ENCODE measurements at regions not wholly inside any gene's neighbourhood (a gene's known extent, or its start where the extent isn't known, plus 50 kb on each side); places are given as distances from the start of the nearest gene placed in this dataset.

DNA sequence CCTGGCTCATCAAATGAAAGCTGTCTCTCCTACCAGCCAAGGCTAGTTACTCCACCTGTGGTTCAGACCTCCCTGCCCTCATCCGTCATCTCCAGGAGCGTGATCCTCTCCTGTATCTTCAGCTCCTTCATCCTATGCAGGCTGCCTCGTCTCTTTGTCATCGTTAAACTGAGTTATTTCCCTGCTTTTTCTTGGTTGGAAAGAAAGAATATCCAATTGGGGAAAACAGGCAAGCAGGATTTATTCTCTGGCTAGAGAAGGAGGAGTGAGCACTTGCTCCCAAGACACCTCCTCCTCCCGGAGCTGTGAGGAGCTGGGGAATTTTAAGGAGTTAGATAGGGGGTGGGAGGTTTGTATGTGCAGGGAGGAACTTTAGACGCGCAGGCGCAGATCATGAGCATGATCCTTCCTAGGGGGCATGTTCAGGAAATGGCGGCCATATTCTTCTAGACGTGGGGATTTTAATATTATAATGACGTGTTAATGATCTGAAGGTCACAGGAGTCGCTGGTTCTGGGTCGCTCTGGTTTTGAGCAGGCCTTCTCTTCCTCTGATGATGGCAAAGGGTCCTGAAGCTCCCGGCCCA lies 156.4 kb upstream of the KL start:
- no peak overlapping the region for H3K4me3 ChIP-seq (ENCODE audit: severe bottlenecking)
- no peaks in the 10 kb centered on the region for H3K36me3 ChIP-seq (ENCODE audit: low read depth)
- DNase-seq (ENCODE audit: low spot score) (no peak), ATAC-seq (ENCODE audit: low read depth) (no peak)
- H3K4me1 ChIP-seq (ENCODE audit: insufficient read depth, poor library complexity, severe bottlenecking) = no peaks in the 10 kb centered on the region
- H3K27ac ChIP-seq (ENCODE audit: poor library complexity, severe bottlenecking) = no peak overlapping the region
- no peaks in the 10 kb centered on the region for H3K27me3 ChIP-seq (ENCODE audit: insufficient read depth, poor library complexity, severe bottlenecking)
- TF ChIP-seq, protein P1, sequence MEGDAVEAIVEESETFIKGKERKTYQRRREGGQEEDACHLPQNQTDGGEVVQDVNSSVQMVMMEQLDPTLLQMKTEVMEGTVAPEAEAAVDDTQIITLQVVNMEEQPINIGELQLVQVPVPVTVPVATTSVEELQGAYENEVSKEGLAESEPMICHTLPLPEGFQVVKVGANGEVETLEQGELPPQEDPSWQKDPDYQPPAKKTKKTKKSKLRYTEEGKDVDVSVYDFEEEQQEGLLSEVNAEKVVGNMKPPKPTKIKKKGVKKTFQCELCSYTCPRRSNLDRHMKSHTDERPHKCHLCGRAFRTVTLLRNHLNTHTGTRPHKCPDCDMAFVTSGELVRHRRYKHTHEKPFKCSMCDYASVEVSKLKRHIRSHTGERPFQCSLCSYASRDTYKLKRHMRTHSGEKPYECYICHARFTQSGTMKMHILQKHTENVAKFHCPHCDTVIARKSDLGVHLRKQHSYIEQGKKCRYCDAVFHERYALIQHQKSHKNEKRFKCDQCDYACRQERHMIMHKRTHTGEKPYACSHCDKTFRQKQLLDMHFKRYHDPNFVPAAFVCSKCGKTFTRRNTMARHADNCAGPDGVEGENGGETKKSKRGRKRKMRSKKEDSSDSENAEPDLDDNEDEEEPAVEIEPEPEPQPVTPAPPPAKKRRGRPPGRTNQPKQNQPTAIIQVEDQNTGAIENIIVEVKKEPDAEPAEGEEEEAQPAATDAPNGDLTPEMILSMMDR (IDR thresholded peaks at IDR 0.05; ENCODE audit: poor library complexity, severe bottlenecking) = no peak
- peaks cover 2% of the 10 kb centered on the region for H3K9me3 ChIP-seq (ENCODE audit: severe bottlenecking)

DNA sequence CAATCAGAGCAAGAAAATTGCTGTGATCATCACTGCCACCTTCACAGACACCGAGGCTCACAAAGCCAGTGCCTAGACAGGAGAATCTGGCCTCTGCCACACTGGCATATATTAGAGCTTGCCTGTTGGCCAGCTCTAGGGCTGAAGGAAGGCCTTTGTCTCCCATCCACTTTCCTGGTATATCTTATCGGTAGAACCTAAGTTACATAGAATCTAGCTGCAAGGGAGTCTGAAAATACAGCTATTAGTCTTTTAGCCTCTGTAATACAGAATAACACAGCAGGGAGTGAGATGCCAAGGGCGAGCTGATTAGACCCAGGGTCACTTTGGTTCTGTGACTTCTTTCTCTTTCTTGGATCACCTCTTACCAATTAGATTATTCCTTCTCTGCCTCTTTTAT lies 154.9 kb upstream of the KL start:
- no peak for DNase-seq (ENCODE audit: low spot score)
- H3K4me3 ChIP-seq (ENCODE audit: severe bottlenecking) = no peak overlapping the region

DNA sequence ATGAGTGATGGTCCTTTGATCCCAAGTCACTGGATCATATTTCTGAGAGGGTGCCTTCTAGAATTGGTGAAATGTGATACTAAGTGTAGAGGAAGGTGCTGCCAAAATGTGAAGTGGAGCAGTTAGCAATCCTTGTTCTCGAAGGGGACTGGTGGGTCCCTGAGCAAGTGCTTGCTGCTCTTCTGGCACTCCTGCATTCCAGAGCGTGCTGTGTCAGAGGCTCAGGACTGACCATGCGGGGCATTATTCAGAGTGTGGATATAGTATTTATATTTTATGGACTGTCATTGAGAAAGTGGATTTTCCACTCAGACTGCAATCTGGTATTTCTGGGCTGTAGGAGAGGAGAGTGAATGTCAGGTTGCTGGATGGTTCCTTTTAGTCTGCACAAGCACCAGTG lies 152.6 kb upstream of the KL start:
- ATAC-seq (ENCODE audit: low read depth) (no peak), DNase-seq (ENCODE audit: low spot score) (no peak)
- Histone ChIP-seq H3K4me3 (ENCODE audit: severe bottlenecking) (no peak overlapping the region), H3K4me1 (ENCODE audit: insufficient read depth, poor library complexity, severe bottlenecking) (no peaks in the 10 kb centered on the region), H3K36me3 (ENCODE audit: low read depth) (no peaks in the 10 kb centered on the region), H3K27ac (ENCODE audit: poor library complexity, severe bottlenecking) (no peak overlapping the region), H3K27me3 (ENCODE audit: insufficient read depth, poor library complexity, severe bottlenecking) (no peaks in the 10 kb centered on the region), H3K9me3 (ENCODE audit: severe bottlenecking) (peaks cover 2% of the 10 kb centered on the region)
- TF ChIP-seq, protein P1 (IDR thresholded peaks at IDR 0.05; ENCODE audit: poor library complexity, severe bottlenecking) = no peak

More for the DNA sequence above, 154.9 kb upstream of the KL start:
- TF ChIP-seq, protein P1 (IDR thresholded peaks at IDR 0.05; ENCODE audit: poor library complexity, severe bottlenecking) = no peak
- Histone ChIP-seq H3K27ac (ENCODE audit: poor library complexity, severe bottlenecking) (no peak overlapping the region), H3K4me1 (ENCODE audit: insufficient read depth, poor library complexity, severe bottlenecking) (no peaks in the 10 kb centered on the region), H3K36me3 (ENCODE audit: low read depth) (no peaks in the 10 kb centered on the region), H3K9me3 (ENCODE audit: severe bottlenecking) (peaks cover 2% of the 10 kb centered on the region), H3K27me3 (ENCODE audit: insufficient read depth, poor library complexity, severe bottlenecking) (no peaks in the 10 kb centered on the region)
- no peak for ATAC-seq (ENCODE audit: low read depth)

DNA sequence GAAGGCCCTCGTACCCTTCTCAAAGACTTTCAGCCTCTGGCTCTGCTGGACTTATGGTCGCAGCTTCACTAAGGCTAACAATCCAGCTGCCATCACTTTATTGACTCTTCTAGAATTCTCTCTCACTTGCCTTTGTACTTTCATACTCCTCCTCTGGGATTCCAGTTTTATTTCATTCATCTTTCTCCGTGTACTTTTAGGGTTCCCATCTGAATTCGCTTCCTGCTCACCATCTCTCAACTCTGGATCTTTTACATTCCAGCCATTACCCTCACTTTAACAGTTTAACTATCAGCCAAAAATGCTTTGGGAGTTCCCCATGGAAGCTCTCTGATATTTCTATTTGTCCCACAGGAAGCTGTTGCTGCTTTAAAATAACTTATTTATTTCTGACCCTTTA lies 149.3 kb upstream of the KL start:
- DNase-seq (ENCODE audit: low spot score) (no peak), ATAC-seq (ENCODE audit: low read depth) (no peak)
- no peaks in the 10 kb centered on the region for H3K36me3 ChIP-seq (ENCODE audit: low read depth)
- no peaks in the 10 kb centered on the region for H3K9me3 ChIP-seq (ENCODE audit: severe bottlenecking)
- no peaks in the 10 kb centered on the region for H3K27me3 ChIP-seq (ENCODE audit: insufficient read depth, poor library complexity, severe bottlenecking)
- no peak overlapping the region for H3K4me3 ChIP-seq (ENCODE audit: severe bottlenecking)
- H3K27ac ChIP-seq (ENCODE audit: poor library complexity, severe bottlenecking) = no peak overlapping the region
- TF ChIP-seq, protein P1 (IDR thresholded peaks at IDR 0.05; ENCODE audit: poor library complexity, severe bottlenecking) = no peak
- no peaks in the 10 kb centered on the region for H3K4me1 ChIP-seq (ENCODE audit: insufficient read depth, poor library complexity, severe bottlenecking)

DNA sequence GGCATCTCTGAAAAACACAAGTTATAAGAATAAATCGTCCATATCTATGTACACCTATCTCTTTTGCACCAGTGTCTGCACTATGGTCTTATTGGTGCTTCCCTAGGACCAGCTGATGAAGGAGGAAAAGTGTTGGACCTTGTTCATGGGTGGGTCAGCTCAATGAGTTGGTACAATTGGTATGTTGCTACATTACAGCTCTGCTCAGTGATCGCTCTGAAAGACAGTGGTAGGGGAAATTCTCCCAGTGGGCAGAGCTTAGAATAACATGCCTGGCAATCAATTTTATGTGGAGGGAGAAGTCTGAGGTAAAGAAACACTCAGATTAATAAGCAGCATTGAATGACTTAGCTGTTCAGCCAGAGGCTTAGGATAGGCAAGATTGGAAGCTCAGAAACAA lies 138.7 kb upstream of the KL start:
- DNase-seq (ENCODE audit: low spot score) = no peak
- Histone ChIP-seq H3K27me3 (ENCODE audit: insufficient read depth, poor library complexity, severe bottlenecking) (no peaks in the 10 kb centered on the region), H3K4me1 (ENCODE audit: insufficient read depth, poor library complexity, severe bottlenecking) (peaks cover 20% of the 10 kb centered on the region), H3K27ac (ENCODE audit: poor library complexity, severe bottlenecking) (no peak overlapping the region), H3K36me3 (ENCODE audit: low read depth) (no peaks in the 10 kb centered on the region), H3K9me3 (ENCODE audit: severe bottlenecking) (no peaks in the 10 kb centered on the region), H3K4me3 (ENCODE audit: severe bottlenecking) (no peak overlapping the region)
- TF ChIP-seq, protein P1 (IDR thresholded peaks at IDR 0.05; ENCODE audit: poor library complexity, severe bottlenecking) = no peak
- no peak for ATAC-seq (ENCODE audit: low read depth)
